Stimulated activated CD4-positive, alpha-beta T cell treated with anti-CD3 and anti-CD28 coated beads, Interleukin-15, amount 100 ng/mL, for 1 hour (primary cell): ENCODE measurements at regions not wholly inside any gene's neighbourhood (a gene's known extent, or its start where the extent isn't known, plus 50 kb on each side); places are given as distances from the start of the nearest gene placed in this dataset.

Experiments
- DNase-seq, 2 donors: peaks; one replicate each; pipeline ENCODE4 v3.0.0-alpha.2; 2020; ENCODE audit warnings: low read depth in 1 of 2, low spot score in 1 of 2

DNA sequence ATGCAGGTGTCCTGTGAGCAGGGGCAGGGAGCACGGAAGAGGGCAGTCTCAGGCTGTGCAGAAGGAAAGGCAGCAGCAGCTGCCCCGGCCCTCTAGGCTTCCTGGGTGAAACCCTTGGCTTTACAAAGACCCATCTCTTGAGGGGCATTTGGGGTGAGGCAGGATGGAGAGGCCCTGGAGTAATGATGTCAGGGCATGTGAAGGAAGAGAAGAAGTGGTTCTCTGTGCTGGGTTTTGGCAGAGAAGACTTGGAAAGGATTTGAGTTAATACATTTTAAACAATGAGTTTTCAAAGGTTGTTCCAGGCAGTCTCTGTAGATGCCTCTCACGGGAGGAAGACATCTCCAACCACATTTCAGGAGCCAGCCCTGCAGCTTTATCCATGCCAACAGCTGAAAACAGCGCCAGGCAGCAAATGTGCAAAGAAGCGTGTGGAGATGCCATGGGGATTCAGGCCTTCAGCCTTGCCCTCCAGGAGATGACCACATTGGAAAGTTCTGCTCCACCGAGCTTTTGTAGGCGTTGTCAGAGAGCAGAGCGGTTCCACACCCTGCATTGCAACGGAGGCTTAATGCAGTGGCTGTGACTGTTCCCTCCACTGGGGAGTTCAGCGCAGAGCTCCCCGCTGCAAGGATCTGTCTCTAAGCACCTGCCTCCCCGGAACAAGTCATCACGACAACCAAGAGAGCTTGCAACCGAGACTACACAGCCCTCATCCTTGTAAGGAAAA, 322.8 kb downstream of the UQCRFS1 start:
- no peak for DNase-seq

- no peak for DNase-seq
Observed at GRCh38 chr19:28887920-28888618, 324.9 kb downstream of the UQCRFS1 start.

DNA sequence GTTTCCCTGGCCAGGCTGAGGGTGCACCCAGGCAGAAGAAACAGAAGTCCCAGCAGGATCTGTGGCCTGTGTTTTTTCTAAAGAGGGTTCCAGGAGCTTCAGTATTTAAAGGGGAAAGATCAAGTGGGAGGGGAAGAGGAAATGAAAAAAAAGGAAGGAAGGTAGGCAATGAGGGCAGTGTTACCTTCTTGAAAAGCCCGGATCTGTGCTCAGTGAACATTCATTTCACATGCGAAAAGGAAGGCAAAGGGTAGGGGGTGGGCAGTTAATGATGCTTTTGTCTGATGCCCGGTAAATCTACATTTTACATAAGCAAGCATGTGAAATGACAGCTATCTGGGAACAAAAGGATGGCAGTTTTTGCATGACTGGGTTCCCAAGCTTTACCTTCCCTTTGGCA, 326.2 kb downstream of the UQCRFS1 start:
- DNase-seq, result no peak

DNA sequence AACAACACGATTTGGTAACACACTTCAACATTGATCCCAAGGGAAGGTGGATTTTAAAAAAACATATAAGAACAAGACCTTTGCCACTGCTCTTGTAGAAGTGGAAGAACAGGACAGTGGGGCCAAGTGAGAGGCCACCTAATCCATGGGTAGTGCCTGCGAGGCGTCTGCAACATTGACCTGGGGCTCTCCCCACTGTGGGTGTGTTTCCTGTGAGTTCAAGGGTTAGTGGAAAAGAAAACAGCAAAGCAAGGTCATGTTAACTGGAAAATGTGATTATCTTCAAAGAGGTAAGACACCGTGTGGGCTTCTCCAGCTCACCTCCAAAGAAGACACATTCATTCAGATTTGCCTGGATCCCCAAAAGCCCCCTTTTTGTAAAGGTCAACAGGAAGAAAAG, 327.0 kb downstream of the UQCRFS1 start:
- DNase-seq, result no peak

DNA sequence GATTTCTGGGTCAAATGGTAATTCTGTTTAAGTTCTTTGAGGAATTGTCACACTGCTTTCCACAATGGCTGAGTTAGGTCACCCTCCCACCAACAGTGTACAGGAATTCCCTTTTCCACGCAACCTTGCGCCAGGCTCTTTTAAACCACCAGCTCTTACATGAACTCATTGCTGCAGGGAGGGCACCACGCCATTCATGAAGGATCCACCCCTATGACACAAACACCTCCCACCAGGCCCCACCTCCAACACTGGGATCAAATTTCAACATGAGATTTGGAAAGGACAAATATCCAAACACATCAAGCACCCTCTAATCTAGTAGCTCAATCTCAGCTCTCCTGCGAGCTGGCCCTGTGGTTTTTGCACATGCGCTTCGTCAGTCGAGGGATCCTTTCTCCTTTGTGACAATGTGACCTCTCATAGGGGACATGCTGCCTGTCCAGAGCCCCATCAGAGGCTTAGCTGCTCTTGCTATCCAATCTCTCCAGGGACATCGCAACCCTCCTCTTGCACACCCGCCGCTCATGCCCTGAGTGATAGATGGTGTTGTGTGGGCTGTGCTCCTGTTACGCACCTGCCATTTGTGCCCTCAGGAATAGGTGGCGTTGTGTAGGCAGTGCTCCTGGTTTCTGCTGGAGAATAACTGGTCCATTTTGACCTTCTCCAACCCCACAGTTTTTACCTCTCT, 328.0 kb downstream of the UQCRFS1 start:
- DNase-seq, result no peak

GRCh38 chr19:28883241-28883693, 329.7 kb downstream of the UQCRFS1 start:
- no peak for DNase-seq

DNA sequence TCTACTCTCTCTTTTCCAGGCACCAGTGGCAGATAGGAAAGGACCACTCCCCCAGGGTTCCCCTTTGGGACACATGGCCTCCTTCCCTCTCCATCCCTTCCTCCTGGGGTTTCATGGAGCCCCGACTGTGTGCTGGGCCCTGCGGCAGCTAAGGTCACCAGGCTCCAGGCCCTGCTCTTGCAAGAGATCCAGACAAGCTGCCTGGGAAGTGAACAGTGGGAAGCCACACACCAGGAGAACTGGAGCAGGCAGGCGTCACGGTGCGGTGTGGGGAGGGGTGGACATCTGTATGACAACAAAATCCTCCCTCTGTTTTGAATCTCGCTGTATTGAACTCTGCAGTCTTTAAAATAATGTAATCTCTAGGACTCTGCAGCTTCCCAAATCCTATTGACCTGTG, 330.1 kb downstream of the UQCRFS1 start:
- DNase-seq, result no peak

- DNase-seq, result no peak
Observed at GRCh38 chr19:28881616-28882015, 331.3 kb downstream of the UQCRFS1 start.

- DNase-seq, result no peak
Observed at GRCh38 chr19:28880735-28881401, 332.1 kb downstream of the UQCRFS1 start.

DNA sequence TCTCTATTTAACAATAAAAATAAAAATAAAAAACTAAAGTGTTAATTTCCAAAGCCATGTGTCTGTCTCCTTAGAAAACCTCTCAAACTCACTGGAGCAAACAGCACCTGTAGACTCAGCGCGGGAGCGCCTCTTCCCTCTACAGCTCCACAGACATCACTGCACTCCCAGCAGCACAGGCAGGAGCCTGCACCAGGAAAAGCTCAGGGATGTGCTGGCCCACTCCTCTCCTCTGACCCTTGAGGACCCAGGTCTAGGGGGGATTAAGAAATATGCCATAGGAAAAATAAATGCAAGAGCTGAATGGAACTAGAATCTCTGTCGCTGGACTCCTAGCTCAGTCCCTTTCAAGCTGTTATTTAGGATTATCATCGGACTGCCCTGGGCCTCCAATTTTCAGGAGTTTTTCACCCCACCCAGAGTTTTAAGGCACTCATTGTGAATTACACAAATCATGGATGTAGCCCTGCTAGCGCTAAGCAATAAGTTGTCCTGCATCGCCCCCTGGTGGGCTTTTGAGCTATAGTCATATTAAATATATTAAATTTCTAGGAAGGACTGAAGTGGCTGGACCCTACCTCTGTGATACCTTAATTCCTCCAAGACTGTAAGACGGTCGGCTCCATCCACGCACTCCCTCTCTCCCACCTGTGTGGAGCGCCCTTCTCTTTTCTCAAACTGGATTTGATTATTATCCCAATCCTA, 333.9 kb downstream of the UQCRFS1 start:
- peak; percentile 9 to 20 for DNase-seq

- DNase-seq, result no peak
Observed at GRCh38 chr19:28876609-28877123, 336.3 kb downstream of the UQCRFS1 start.

DNA sequence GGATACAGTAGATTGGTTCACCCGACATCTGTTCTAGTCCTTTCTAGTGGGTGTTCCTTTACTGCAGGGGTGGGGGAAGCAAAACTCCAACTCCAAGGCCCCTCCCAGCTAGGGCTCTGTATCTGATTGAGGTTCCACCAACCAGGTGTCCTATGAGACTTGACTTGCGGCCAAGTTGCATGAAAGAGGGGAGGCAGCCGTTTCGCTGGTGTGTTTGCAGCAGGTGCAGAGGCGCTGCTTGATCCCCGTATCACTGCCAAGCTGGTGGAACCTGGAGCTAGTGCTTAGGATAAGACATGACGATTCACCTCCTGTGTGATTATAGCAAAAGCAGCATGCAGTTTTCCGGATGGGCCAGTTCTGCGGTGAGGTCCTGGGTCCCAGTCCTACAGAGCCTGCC, 338.2 kb downstream of the UQCRFS1 start:
- DNase-seq, result no peak

DNA sequence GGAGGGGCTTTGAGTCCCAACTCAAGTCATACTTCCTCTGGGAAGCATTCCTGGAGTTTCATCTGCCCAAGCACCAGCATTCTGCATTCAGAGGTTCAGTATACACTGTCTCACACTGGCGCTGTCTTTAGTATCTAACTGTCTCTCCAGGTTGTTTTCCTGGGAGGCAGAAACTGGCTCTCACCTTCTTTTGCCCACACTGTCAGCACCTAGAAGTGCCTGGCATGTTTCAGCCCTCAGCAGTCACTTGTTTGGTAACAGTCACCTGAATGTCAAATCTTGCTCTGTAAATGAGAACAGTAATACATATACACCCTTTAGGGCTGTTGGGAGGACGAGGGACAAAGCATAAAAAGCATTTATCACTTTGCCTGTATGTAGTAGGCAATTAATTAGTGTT, 339.6 kb downstream of the UQCRFS1 start:
- DNase-seq, result no peak

GRCh38 chr19:28871099-28871725, 341.7 kb downstream of the UQCRFS1 start:
- DNase-seq, result no peak

DNA sequence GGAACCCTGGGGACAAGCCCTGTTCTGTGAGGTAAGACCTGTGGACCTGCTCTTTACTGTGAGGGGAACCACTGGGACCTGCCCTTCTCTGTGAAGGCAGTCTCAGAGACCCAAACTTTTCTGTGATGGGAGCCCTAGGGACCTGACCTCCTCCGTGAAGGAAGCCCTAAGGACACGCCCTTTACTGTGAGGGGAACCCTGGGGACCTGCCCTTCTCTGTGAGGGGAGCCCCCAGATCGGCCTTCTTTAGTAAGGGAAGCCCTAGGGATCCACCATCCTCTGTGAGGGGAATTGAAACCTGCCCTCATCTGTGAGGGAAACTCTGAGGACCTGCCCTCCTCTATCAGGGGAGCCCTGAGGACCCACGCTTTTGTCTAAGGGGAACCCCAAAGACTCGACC, 343.5 kb downstream of the UQCRFS1 start:
- no peak for DNase-seq

GRCh38 chr19:28868836-28869235, 344.1 kb downstream of the UQCRFS1 start:
- no peak for DNase-seq

GRCh38 chr19:28867978-28868377, 345.0 kb downstream of the UQCRFS1 start:
- DNase-seq, result no peak

DNA sequence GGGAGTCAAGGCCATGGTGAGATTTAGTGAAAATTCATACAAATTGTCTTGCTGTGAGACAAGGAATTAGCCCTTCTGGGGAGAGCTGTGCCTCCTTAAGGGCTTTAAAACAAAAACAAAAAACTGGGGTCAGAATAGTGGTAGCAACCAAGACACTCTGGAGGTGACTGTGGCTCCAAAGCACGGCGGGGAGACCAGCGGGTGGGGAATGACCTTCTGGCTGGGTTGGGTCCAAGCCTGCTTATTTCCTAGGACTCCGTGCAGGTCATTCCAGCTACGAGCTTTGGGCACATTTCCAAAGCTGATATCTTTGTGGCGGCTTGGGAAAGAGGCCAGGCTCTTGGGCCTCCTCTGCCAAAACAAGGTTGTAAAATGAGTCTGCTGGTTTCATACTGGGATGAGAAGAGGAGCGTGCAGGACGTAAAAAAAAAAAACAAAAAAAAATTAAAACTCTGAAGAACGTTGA, 348.3 kb downstream of the UQCRFS1 start:
- no peak for DNase-seq

- DNase-seq, result no peak
Observed at GRCh38 chr19:28864024-28864503, 348.9 kb downstream of the UQCRFS1 start.

DNA sequence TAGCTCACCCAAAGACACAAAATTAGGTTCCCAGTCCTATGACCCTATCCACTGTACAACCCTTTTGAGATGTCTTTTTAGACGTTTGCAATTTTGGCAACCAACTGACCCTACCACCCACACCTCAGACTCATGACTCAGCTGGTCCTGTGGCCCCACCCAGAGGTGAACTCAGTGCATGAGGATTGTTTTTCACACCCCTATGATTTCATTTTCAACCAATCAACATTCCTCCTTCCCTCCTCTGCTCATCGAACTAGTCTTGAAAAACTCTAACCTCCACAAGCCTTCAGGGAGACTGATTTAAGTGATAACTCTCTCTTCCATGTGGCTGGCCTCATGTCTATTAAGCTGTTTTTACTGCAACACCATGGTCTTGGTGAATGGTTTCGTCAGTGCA, 350.7 kb downstream of the UQCRFS1 start:
- DNase-seq, result no peak
